ENCODE measurements at regions not wholly inside any gene's neighbourhood (a gene's known extent, or its start where the extent isn't known, plus 50 kb on each side); places are given as distances from the start of the nearest gene placed in this dataset.

- no peaks in the 10 kb centered on the region for H3K9me3 ChIP-seq
- ATAC-seq = no peak
Measured at GRCh38 chr2:82062463-82062862, 1757.9 kb upstream of the LRRTM1 start.

GRCh38 chr2:82055846-82056245, 1751.3 kb upstream of the LRRTM1 start:
- no peak for TF ChIP-seq POLR2A (IDR thresholded peaks at IDR 0.05)
- TF ChIP-seq CTCF (IDR thresholded peaks at IDR 0.05) = no peak
- Histone ChIP-seq H3K9me3 (no peaks in the 10 kb centered on the region), H3K4me3 (no peak overlapping the region), H3K27me3 (no peaks in the 10 kb centered on the region), H3K36me3 (replicated peaks in 1 of 2; ENCODE audit: insufficient read depth in 1 of 2, low read depth in 2 of 2) (no peaks in the 10 kb centered on the region), H3K4me1 (no peaks in the 10 kb centered on the region), H3K27ac (no peak overlapping the region)
- no peak for DNase-seq
- no peak for ATAC-seq
- intact Hi-C loops (cut with DNase I) = no loop called here
- 17 to 19% methylated on average over 4 of the region's 4 CpGs for WGBS, 2 donors

More at GRCh38 chr2:82062463-82062862, 1757.9 kb upstream of the LRRTM1 start:
- Histone ChIP-seq H3K27me3 (no peaks in the 10 kb centered on the region), H3K27ac (no peak overlapping the region), H3K4me1 (no peaks in the 10 kb centered on the region), H3K36me3 (replicated peaks in 1 of 2; ENCODE audit: insufficient read depth in 1 of 2, low read depth in 2 of 2) (no peaks in the 10 kb centered on the region), H3K4me3 (no peak overlapping the region)
- no peak for DNase-seq
- no peak for TF ChIP-seq POLR2A (IDR thresholded peaks at IDR 0.05)
- no peak for TF ChIP-seq CTCF (IDR thresholded peaks at IDR 0.05)
- intact Hi-C loops (cut with DNase I) = no loop called here
- 74 to 84% methylated on average over 2 of the region's 2 CpGs for WGBS, 2 donors

GRCh38 chr2:82043867-82044266, 1739.3 kb upstream of the LRRTM1 start:
- TF ChIP-seq CTCF (IDR thresholded peaks at IDR 0.05) = no peak
- ATAC-seq (no peak), DNase-seq (no peak)
- Histone ChIP-seq H3K36me3 (replicated peaks in 1 of 2; ENCODE audit: insufficient read depth in 1 of 2, low read depth in 2 of 2) (no peaks in the 10 kb centered on the region), H3K27me3 (no peaks in the 10 kb centered on the region), H3K9me3 (no peaks in the 10 kb centered on the region), H3K4me3 (no peak overlapping the region), H3K27ac (no peak overlapping the region), H3K4me1 (no peaks in the 10 kb centered on the region)
- 43 to 49% methylated on average over 1 to 2 of the region's 2 CpGs for WGBS, 2 donors
- intact Hi-C loops (cut with DNase I) = no loop called here

GRCh38 chr2:82027921-82028615, 1723.5 kb upstream of the LRRTM1 start:
- no peak for ATAC-seq
- no peaks in the 10 kb centered on the region for H3K9me3 ChIP-seq
- 59 to 68% methylated on average over 5 of the region's 5 CpGs for WGBS, 2 donors

GRCh38 chr2:82023710-82024109, 1719.2 kb upstream of the LRRTM1 start:
- H3K27ac ChIP-seq = no peak overlapping the region
- H3K9me3 ChIP-seq = no peaks in the 10 kb centered on the region
- DNase-seq (no peak), ATAC-seq (no peak)
- TF ChIP-seq POLR2A (IDR thresholded peaks at IDR 0.05) = no peak
- peak in 1 of 7 experiments; percentile 9 for TF ChIP-seq CTCF (IDR thresholded peaks at IDR 0.05)
- H3K27me3 ChIP-seq = no peaks in the 10 kb centered on the region
- WGBS, 2 donors = 32 to 43% methylated on average over 6 of the region's 6 CpGs
- H3K36me3 ChIP-seq (replicated peaks in 1 of 2; ENCODE audit: insufficient read depth in 1 of 2, low read depth in 2 of 2) = no peaks in the 10 kb centered on the region
- intact Hi-C loops (cut with DNase I) = no loop called here
- no peak overlapping the region for H3K4me3 ChIP-seq
- no peaks in the 10 kb centered on the region for H3K4me1 ChIP-seq

More at GRCh38 chr2:82027921-82028615, 1723.5 kb upstream of the LRRTM1 start:
- intact Hi-C loops (cut with DNase I) = no loop called here
- H3K27ac ChIP-seq = no peak overlapping the region
- H3K4me3 ChIP-seq = no peak overlapping the region
- DNase-seq = no peak
- H3K36me3 ChIP-seq (replicated peaks in 1 of 2; ENCODE audit: insufficient read depth in 1 of 2, low read depth in 2 of 2) = no peaks in the 10 kb centered on the region
- no peaks in the 10 kb centered on the region for H3K27me3 ChIP-seq
- no peak for TF ChIP-seq POLR2A (IDR thresholded peaks at IDR 0.05)
- H3K4me1 ChIP-seq = no peaks in the 10 kb centered on the region

Measured in body of pancreas (tissue), 4 donors.